T-helper 17 cell (primary cell): ENCODE measurements at regions not wholly inside any gene's neighbourhood (a gene's known extent, or its start where the extent isn't known, plus 50 kb on each side); places are given as distances from the start of the nearest gene placed in this dataset.

Experiments used
- ATAC-seq: fragments of 150-1000 bp; cut with Tn5 transposase; 2 replicates; pipeline ENCODE4 v1.10.0; 2021; ENCODE audit warnings: mild to moderate bottlenecking, moderate library complexity
- DNase-seq, 3 donors: peaks; one replicate each; pipeline versions ENCODE4 v3.0.0 to v3.0.0-alpha.2; 2020 to 2021
- H3K9me3 ChIP-seq: one replicate; pipeline ENCODE4 v1.7.0; 2013; ENCODE audit warnings: low read length, mild to moderate bottlenecking; ENCODE audit not compliant: control insufficient read depth, poor library complexity, severe bottlenecking
- H3K27ac Mint-ChIP-seq: one replicate; pipeline ENCODE4 v1.8.0; 2022; ENCODE audit warnings: mild to moderate bottlenecking, moderate library complexity, mixed read lengths
- H3K27me3 Mint-ChIP-seq: one replicate; pipeline ENCODE4 v1.8.0; 2022; ENCODE audit warnings: mixed read lengths
- H3K36me3 Mint-ChIP-seq: one replicate; pipeline ENCODE4 v1.8.0; 2022; ENCODE audit warnings: low read depth, mixed read lengths
- H3K4me1 Mint-ChIP-seq: one replicate; pipeline ENCODE4 v1.8.0; 2022; ENCODE audit warnings: mild to moderate bottlenecking, mixed read lengths
- H3K4me3 Mint-ChIP-seq: one replicate; pipeline ENCODE4 v1.8.0; 2022; ENCODE audit warnings: mild to moderate bottlenecking, moderate library complexity, mixed read lengths

GRCh38 chr20:39248862-39249485 is 286.8 kb downstream of the DHX35 start:
- H3K36me3 Mint-ChIP-seq, result no peaks in the 10 kb centered on the region
- ATAC-seq, result no peak
- no peak for DNase-seq
- H3K9me3 ChIP-seq, result no peaks in the 10 kb centered on the region
- H3K4me1 Mint-ChIP-seq, result peaks cover 17% of the 10 kb centered on the region
- H3K4me3 Mint-ChIP-seq, result no peak overlapping the region
- no peak overlapping the region for H3K27ac Mint-ChIP-seq
- H3K27me3 Mint-ChIP-seq, result no peaks in the 10 kb centered on the region

GRCh38 chr20:39248171-39248861 is 286.2 kb downstream of the DHX35 start:
- H3K36me3 Mint-ChIP-seq, result no peaks in the 10 kb centered on the region
- no peak for ATAC-seq

GRCh38 chr20:39246436-39246835 is 284.3 kb downstream of the DHX35 start:
- no peak for DNase-seq
- Mint-ChIP-seq H3K36me3 (no peaks in the 10 kb centered on the region), H3K27me3 (no peaks in the 10 kb centered on the region), H3K27ac (no peak overlapping the region), H3K4me1 (peaks cover 17% of the 10 kb centered on the region), H3K4me3 (no peak overlapping the region)
- ATAC-seq, result no peak
- H3K9me3 ChIP-seq, result no peaks in the 10 kb centered on the region

More at GRCh38 chr20:39248171-39248861, 286.2 kb downstream of the DHX35 start:
- DNase-seq, result no peak
- no peaks in the 10 kb centered on the region for H3K27me3 Mint-ChIP-seq
- H3K4me1 Mint-ChIP-seq, result peaks cover 17% of the 10 kb centered on the region
- no peak overlapping the region for H3K27ac Mint-ChIP-seq
- H3K9me3 ChIP-seq, result no peaks in the 10 kb centered on the region
- H3K4me3 Mint-ChIP-seq, result no peak overlapping the region

- H3K27ac Mint-ChIP-seq, result no peak overlapping the region
- peaks cover 17% of the 10 kb centered on the region for H3K4me1 Mint-ChIP-seq
- no peak for ATAC-seq
- no peaks in the 10 kb centered on the region for H3K9me3 ChIP-seq
- H3K36me3 Mint-ChIP-seq, result no peaks in the 10 kb centered on the region
- no peaks in the 10 kb centered on the region for H3K27me3 Mint-ChIP-seq
- peak overlapping the region; percentile 4 for H3K4me3 Mint-ChIP-seq
- no peak for DNase-seq
Measured at GRCh38 chr20:39245685-39246311, 283.7 kb downstream of the DHX35 start.

- no peak for ATAC-seq
- H3K4me1 Mint-ChIP-seq, result peaks cover 17% of the 10 kb centered on the region
- H3K9me3 ChIP-seq, result no peaks in the 10 kb centered on the region
- H3K27ac Mint-ChIP-seq, result no peak overlapping the region
- H3K27me3 Mint-ChIP-seq, result no peaks in the 10 kb centered on the region
- no peak for DNase-seq
- no peaks in the 10 kb centered on the region for H3K36me3 Mint-ChIP-seq
- no peak overlapping the region for H3K4me3 Mint-ChIP-seq
Measured at GRCh38 chr20:39243962-39244361, 281.8 kb downstream of the DHX35 start.

- Mint-ChIP-seq H3K27ac (no peak overlapping the region), H3K36me3 (no peaks in the 10 kb centered on the region), H3K4me1 (peaks cover 17% of the 10 kb centered on the region), H3K27me3 (no peaks in the 10 kb centered on the region), H3K4me3 (no peak overlapping the region)
- DNase-seq (no peak), ATAC-seq (no peak)
- no peaks in the 10 kb centered on the region for H3K9me3 ChIP-seq
Measured at GRCh38 chr20:39242614-39243013, 280.5 kb downstream of the DHX35 start.

- H3K9me3 ChIP-seq, result no peaks in the 10 kb centered on the region
- no peak overlapping the region for H3K4me3 Mint-ChIP-seq
- no peak for ATAC-seq
- H3K27ac Mint-ChIP-seq, result no peak overlapping the region
- no peaks in the 10 kb centered on the region for H3K36me3 Mint-ChIP-seq
- no peaks in the 10 kb centered on the region for H3K4me1 Mint-ChIP-seq
- H3K27me3 Mint-ChIP-seq, result peaks cover 16% of the 10 kb centered on the region
- DNase-seq, result no peak
Measured at GRCh38 chr20:39234520-39235095, 272.5 kb downstream of the DHX35 start.

- H3K27me3 Mint-ChIP-seq, result peaks cover 16% of the 10 kb centered on the region
- H3K9me3 ChIP-seq, result no peaks in the 10 kb centered on the region
- no peak overlapping the region for H3K27ac Mint-ChIP-seq
- no peak for DNase-seq
- no peak overlapping the region for H3K4me3 Mint-ChIP-seq
- no peak for ATAC-seq
- no peaks in the 10 kb centered on the region for H3K36me3 Mint-ChIP-seq
- H3K4me1 Mint-ChIP-seq, result no peaks in the 10 kb centered on the region
Measured at GRCh38 chr20:39233755-39234154, 271.6 kb downstream of the DHX35 start.

GRCh38 chr20:39227416-39227815 is 265.3 kb downstream of the DHX35 start:
- Mint-ChIP-seq H3K4me3 (no peak overlapping the region), H3K27me3 (peaks cover 51% of the 10 kb centered on the region), H3K36me3 (no peaks in the 10 kb centered on the region), H3K4me1 (no peaks in the 10 kb centered on the region), H3K27ac (no peak overlapping the region)
- ATAC-seq (no peak), DNase-seq (no peak)
- H3K9me3 ChIP-seq, result no peaks in the 10 kb centered on the region

- DNase-seq, result no peak
- Mint-ChIP-seq H3K36me3 (no peaks in the 10 kb centered on the region), H3K27me3 (peaks cover 53% of the 10 kb centered on the region), H3K4me3 (no peak overlapping the region), H3K4me1 (no peaks in the 10 kb centered on the region), H3K27ac (no peak overlapping the region)
- H3K9me3 ChIP-seq, result no peaks in the 10 kb centered on the region
- ATAC-seq, result no peak
Measured at GRCh38 chr20:39225978-39226377, 263.8 kb downstream of the DHX35 start.

GRCh38 chr20:39225536-39225935 is 263.4 kb downstream of the DHX35 start:
- H3K4me1 Mint-ChIP-seq, result no peaks in the 10 kb centered on the region
- no peaks in the 10 kb centered on the region for H3K9me3 ChIP-seq
- H3K27me3 Mint-ChIP-seq, result peaks cover 53% of the 10 kb centered on the region
- no peak overlapping the region for H3K27ac Mint-ChIP-seq
- H3K4me3 Mint-ChIP-seq, result no peak overlapping the region
- no peaks in the 10 kb centered on the region for H3K36me3 Mint-ChIP-seq
- ATAC-seq (no peak), DNase-seq (no peak)

GRCh38 chr20:39222101-39222500 is 260.0 kb downstream of the DHX35 start:
- no peaks in the 10 kb centered on the region for H3K36me3 Mint-ChIP-seq
- no peaks in the 10 kb centered on the region for H3K4me1 Mint-ChIP-seq
- ATAC-seq, result no peak

GRCh38 chr20:39216195-39216594 is 254.1 kb downstream of the DHX35 start:
- H3K9me3 ChIP-seq, result no peaks in the 10 kb centered on the region
- ATAC-seq (no peak), DNase-seq (no peak)
- Mint-ChIP-seq H3K4me3 (no peak overlapping the region), H3K27ac (no peak overlapping the region), H3K4me1 (no peaks in the 10 kb centered on the region), H3K36me3 (no peaks in the 10 kb centered on the region), H3K27me3 (peaks cover 16% of the 10 kb centered on the region)

More at GRCh38 chr20:39222101-39222500, 260.0 kb downstream of the DHX35 start:
- H3K27ac Mint-ChIP-seq, result no peak overlapping the region
- H3K9me3 ChIP-seq, result no peaks in the 10 kb centered on the region
- H3K4me3 Mint-ChIP-seq, result no peak overlapping the region
- H3K27me3 Mint-ChIP-seq, result peaks cover 52% of the 10 kb centered on the region
- DNase-seq, result no peak
